Stimulated activated CD8-positive, alpha-beta memory T cell treated with anti-CD3 and anti-CD28 coated beads, Interleukin-2, amount 100 ng/mL, for 1 hour (primary cell): ENCODE measurements at regions not wholly inside any gene's neighbourhood (a gene's known extent, or its start where the extent isn't known, plus 50 kb on each side); places are given as distances from the start of the nearest gene placed in this dataset.
"Not testable (repeated sequence)": the region's sequence is repeated elsewhere in the genome, so short reads cannot be mapped to it uniquely, and the experiment has no call there.

Experiments
- DNase-seq, 2 donors: peaks; one replicate each; pipeline ENCODE4 v3.0.0-alpha.2; 2020; ENCODE audit warnings: low read depth in 2 of 2

DNA sequence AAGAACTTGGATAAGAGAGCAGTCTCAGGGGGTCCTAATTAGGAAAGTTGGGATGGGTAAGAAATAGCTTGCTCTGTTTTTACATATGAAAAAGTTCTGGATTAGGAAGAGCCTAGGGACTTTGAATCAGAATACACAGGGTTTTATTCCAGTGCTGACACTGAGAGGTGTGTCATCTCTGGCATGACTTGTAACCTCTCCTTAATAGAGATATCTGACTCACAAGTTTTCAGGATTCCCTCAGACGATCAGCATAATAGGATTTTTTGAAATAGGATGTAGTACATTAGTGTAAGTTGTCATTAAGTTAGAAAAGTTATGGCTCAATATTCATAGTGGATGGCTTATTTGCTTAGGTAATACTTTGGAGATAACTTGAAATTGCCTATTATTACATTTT is 555.2 kb upstream of the MIR17HG start:
- no peak for DNase-seq

DNA sequence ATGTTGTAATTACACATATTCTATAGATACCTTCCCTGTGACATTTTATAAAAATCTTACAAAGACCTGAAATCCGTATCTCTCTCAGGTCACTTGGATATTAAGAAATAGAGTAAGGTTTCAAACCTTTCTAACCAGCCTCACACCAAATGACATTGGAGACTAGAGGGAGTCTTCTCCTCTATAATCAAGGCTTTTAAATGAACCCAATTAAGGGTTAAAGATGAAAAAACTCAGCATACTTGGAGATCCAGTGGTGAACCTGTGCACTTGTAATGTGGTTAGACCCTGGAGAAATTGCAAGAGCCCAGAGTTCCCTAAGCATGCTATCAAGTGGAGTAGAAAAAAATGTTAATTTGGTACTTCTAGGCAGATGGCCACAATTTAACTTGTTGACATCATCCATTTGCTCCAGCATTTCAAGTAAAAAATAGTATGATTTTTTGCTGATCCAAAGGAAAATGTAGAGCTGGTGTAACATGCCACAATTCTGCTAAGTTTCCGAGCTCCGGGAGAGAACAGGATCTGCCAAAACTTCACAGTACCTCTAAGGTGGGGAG is 554.1 kb upstream of the MIR17HG start:
- no peak for DNase-seq

DNA sequence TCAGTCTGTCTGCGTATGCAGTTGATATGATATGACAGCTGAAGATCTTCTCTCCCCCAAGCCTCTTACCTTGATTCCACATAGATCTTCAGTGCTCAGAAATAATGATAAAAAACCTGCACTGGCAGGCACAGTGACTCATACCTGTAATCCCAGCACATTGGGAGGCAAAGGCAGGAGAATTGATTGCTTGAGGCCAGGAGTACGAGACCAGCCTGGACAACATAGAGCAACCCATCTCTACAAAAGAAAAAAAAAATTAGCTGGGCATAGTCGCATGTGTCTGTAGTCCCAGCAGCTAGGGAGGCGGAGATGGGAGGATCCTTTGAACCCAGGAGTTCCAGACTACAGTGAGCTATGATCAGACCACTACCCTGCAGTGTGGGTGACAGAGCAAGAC is 551.0 kb upstream of the MIR17HG start:
- no peak for DNase-seq

DNA sequence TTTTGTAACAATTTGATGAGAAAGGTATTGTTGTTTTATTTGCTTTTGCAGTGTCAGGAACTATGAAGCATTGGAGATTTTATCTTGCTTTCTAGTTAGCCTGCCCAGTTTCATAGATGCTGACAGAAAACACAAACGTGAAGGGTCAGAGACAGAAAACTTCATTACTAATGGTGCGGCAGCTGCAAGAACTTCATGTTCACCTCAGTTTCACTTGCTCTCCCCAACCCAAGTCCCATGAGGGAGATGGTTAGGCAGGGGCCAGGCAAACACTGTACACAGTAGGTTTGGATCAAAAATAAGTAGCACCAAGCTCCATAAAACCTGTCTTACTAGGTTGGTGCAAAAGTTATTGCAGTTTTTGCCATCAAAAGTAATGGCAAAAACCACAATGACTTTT is 550.2 kb upstream of the MIR17HG start:
- no peak for DNase-seq

DNA sequence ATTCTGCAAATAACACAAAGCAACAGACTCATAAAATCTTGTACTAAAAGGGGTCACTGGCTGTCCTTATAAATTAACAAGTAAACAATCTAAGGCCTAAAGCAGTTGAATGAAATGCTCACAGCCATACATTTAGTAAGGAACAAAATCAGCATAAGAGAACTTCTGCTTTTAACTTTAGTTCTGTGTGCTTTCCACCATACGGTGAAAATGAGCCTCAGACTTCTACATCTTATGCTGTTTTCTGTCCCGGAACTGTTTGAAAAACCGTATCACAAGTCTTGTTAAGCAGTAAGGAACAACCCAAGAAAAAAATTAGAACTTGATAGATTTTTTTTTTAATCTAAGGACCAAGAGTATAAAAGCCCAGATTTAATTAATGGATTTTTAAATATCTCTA is 549.1 kb upstream of the MIR17HG start:
- DNase-seq: no peak

DNA sequence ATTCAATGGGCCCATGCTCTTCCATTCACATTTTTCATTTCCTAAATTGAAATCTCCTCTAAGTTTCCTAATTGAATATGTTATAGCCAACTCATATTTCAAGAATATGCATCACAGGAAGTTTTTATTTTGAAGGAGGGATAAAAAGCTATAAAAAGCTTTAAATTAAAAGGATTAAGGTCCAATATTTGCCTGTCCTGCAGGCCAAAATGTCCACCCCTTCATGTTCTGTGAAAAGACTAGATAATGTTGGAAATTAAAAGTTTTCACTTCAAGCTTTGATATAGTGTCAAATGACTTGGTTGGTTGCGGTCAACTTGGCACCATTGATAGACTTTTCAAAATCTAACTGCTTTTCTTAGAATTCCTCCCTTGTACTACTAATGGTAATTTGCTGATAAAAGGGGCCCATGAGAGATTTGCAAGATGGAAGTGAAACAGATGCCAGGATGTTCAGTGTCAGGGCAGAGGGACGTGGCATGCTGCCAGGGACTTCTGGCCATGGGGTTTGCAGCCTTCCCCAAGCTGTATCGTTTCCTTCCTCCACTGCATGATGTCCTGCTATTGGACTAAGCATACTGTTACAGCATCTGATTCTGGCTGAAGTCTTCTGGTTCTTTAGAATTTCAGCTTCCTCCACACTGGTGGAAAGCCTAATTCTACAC is 547.3 kb upstream of the MIR17HG start:
- DNase-seq: no peak

DNA sequence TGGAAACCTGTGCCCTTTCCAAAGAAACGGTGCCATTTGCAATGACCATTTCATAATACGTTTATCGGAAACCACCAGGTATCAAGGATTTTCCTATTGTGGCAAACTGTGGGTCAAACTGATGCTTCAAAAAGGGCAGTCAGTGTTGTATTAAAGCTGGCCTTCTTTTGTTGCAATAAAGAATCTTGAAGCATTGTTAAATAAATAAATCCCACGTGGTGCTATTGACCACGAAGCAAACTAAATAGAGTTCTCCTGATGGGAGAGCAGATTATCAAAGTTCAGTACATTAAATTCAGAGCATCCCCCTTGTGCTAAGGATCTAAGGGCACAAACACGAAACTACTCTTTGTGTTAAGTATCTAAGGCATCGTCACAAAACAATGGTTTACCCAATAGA is 545.9 kb upstream of the MIR17HG start:
- no peak for DNase-seq

DNA sequence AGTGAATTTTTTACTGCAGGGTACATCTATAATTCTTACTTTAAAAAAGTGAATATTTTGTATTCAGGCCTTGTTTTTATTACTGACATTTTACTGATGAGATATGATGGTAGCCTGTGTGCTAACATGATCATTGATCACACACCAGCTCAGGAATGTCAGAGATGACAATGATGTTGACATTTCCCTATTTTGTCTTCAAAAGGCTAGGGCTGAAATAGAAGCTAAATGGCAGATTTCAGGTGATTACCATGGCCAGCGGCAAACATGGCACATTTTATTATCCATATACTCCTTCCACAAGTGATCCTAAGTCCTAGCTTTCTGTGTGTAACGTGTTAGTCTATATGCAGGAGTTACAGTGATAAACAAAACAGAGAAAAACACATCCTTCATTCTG is 544.3 kb upstream of the MIR17HG start:
- DNase-seq: no peak

DNA sequence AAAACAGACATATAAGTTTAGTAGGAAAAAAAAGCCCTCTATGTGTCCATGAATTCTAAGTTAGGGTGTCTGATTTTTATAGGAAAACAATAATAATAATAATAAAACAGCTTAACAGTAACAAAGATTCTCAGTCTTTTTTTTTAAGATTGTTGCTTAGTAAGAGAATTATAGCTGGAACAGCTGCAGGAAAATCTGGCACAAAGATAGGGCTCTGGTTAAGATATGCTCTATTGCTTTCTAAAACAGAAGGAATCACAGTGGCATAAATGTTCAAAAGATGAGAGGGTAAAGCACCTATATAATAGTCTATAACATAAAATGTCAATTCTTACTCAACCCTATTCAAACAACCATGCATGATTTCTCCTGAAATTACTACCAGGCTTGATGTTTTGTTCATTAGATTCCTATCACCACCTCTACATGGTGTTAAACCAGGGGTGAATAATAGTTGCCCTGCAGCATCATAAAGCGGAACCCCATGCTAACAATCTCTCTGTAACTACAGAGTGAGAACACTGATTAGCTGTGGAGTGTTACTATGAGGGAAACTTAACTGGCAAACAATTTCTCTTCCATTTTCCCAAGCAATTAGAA is 541.4 kb upstream of the MIR17HG start:
- DNase-seq: no peak

DNA sequence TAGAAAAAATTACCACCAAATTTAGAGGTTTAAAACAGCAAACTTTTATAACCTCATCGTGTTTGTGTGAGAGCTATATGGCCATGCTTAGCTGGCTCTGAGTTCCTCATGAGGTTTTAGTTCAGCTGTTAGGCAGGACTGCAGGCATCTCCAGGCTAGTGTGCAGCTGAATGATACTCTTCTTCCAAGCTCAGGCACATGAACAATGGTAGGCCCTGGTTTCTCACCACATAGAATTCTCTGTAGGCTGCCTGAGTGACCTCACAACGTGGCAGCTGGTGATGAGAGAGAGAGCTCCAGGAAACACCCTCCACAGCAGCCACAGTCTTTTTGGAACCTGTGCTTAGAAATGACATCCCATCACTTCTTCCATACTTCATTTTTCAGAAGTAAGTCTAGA is 540.6 kb upstream of the MIR17HG start:
- DNase-seq: no peak

DNA sequence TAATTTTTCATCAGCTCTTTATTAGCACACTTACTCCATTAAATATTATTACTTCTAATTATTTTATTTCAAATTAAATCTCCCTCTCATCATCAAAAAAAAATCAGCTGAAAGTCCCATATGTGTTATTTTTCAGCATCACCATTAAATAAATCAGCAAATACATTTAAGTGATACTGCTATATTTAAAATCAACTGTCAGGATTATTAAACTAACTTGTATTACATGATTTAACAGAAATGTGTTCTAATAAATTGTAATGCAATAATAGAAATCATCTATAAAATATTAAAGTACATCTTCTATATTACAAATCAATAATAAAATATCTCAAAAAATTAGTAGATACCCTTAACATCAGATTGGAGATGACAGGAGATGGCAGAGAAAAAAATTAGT is 538.6 kb upstream of the MIR17HG start:
- DNase-seq: no peak

DNA sequence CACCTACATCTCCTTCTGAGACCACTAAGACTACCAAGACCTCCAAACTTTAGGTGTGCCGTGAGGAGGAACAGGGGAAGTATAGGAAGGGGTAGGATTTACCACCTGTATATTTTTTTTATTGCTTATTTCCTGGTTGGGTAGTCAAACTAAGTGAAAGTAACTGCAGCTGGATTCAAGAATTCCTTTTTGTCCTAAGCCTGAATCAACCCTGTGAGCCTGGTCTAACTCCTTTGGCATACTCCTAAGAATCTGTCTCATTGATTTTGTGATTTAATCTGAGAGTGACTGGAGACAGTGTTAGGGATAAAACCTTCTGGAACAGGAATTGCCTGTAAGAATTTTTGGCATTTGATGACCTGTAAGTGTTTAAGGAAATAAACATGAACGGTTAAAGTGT is 523.5 kb upstream of the MIR17HG start:
- DNase-seq: no peak

DNA sequence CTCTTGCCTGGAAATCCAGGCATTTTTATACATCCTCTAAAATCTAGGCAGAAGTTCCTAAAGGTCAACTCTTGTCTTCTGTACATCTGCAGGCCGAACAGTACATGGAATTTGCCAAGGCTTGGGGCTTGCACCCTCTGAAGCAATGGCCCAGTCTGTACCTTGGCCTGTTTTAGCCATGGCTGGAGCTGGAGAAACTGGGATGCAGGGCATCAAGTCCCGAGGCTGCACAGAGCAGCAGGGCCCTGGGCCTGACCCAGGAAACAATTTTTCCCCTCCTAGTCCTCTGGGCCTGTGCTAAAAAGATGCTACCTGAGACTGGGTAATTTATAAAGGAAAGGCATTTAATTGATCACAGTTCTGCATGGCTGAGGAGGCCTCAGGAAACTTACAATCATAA is 520.8 kb upstream of the MIR17HG start:
- no peak for DNase-seq

DNA sequence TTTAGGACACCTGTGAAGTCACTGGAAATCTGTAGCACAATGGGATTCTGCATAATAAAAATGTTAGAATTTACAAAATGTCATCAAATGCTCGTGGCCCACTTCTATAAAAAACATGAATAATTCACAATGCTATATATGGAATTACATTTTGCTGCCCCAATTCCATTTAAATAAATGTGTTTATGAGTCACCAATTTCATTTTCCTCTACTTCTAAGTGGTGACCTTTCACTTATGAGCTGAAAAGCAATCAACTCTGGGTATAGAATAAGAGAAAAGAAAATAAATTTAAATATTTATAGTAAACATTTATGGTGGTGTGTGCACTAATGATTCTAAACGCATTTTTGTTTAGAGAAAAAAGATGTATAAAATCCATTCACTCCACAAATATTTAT is 516.7 kb upstream of the MIR17HG start:
- DNase-seq: no peak

DNA sequence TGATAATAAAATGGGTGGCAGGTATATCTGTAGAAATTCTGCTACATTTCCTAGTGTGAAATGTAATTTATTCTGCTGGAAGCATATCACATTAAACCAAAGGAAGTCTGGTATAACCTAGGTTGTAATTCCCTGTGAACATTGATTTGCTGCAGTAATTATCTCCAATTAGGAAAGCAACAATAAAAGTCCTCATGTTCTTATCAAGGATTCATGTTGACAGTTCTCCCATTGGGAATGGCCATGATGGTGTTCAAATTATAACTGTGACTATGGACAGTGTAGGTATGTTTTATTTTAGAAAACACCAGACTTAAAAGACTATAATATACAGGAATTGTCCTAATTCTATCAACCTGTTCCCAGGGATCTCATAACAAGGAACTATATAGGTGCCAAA is 513.5 kb upstream of the MIR17HG start:
- DNase-seq: no peak

DNA sequence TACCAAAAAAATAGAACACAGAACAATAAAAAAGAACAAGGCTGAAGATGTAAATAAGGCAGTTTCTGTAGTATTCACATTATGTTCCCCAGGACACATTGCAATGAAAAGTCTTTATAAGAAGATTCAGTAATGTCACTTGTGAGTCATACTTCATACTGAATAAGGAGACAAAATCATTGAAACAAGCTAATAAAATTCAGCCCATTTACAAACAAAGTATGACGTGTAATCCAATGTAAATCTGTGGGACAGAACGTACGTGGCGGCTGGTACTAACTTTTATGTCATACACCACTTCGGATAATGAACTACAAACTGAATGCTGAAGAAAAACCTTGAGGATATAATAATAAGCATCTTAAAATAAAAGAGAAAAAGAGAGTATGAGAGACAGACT is 512.8 kb upstream of the MIR17HG start:
- DNase-seq: no peak

DNA sequence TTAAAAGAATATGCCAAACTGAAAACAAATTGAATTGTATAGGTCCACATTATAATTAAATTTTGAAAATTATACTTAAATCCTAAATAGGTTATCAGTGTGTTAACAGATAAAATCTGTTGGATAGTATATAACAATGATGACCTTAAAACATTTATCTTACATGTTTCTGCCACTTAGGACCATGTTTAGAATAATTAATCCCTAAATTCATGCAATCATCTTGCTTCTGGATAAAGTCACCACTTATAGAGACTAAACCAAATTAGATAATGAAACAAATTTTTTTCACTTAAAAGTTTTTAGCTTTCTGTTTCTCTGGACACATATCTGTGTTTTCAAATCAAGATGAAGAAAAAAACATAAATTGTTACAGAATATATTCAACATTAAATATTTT is 511.7 kb upstream of the MIR17HG start:
- DNase-seq: no peak

DNA sequence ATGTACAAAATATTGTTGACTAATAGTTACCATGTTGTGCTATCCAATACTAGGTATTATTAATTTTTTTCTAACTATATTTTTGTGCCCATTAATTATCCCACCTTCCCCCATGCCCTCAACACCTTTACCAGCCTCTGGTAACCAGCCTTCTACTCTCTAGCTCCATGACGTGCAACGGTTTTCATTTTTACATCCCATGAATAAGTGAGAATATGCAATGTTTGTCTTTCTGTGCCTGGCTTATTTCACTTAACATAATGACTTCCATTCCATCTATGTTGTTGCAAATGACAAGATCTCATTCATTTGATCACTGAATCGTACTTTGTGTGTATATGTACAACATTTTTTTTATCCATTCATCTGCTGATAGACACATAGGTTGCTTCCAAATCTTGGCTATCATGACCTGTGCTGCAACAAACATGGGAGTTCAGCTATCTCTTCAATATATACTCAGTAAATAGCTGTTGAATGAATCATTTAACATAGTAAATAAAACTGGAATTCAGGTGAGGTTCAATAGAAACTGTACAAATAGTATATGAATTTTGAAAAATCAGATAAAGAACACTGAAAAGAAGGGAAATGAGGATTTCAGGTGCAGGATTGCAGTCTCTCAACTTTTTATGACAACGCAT is 509.0 kb upstream of the MIR17HG start:
- DNase-seq: no peak

DNA sequence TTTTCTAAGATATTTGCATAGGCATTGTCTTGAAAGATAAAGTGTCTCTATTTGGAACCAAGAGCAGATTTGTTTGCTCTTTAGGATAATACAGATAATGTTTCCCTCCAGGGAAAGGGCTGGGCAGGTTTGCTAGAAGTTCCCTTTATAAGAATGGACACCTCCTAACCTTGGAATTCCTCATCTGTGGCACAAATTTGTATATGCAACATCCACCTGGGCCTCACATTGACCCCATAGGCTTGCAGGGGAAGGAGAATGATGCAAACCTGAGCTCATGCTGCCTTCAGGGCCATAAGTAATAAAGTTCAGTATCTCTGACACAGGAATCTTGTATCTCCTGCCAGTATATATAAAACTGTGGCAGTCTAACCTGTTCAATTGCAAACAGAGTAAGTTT is 508.4 kb upstream of the MIR17HG start:
- DNase-seq: no peak

DNA sequence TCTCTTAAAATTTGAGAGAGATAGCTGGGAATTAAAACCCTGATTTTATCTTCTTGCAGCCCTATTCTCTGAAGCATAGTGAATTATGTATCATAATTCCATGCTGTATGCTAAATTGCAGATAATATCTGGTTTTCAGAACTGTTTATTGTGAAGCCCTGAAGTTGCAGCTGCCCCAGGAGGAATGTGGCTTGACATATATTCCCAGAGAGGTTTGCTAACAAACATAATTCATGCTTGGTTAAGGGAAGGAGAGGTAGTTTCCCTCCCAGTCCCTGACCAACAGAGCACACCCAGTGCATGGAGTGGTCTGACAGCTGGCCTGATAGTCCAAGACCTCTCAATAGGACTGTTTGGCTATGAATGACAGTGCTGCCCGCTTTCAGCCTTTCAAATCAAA is 500.6 kb upstream of the MIR17HG start:
- no peak for DNase-seq

DNA sequence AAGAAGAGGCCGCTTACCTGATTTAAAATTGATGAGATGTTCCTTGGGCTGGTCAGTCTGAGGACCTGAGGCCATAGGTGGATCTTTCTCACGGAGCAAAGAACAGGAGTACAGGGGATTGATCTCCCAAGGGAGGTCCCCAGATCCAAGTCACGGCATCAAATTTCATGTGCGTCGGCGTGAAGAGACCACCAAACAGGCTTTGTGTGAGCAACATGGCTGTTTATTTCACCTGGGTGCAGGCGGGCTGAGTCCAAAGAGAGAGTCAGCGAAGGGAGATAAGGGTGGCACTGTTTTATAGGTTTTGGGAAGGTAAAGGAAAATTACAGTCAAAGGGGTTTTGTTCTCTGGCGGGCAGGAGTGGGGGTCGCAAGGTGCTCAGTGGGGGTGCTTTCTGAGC is 493.8 kb upstream of the MIR17HG start:
- DNase-seq: not testable (repeated sequence)

DNA sequence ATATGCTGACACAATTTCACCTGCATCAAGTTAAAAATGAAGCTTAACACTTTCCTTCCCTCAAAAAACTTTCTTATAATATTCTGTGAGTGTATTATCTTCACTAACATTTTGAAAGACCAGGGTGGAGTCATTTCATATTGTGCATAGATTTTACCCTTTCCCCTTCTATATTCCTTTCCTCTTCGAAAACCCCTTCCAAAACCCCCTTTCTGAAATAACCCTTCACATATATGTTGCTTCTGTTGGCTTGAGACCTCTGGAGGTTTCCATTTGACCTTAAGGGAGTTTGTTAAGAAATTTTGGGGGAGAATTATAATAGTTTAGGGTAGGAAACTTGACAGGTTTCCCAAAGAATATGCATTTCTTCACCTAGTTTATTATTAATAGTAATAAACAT is 489.6 kb upstream of the MIR17HG start:
- no peak for DNase-seq

DNA sequence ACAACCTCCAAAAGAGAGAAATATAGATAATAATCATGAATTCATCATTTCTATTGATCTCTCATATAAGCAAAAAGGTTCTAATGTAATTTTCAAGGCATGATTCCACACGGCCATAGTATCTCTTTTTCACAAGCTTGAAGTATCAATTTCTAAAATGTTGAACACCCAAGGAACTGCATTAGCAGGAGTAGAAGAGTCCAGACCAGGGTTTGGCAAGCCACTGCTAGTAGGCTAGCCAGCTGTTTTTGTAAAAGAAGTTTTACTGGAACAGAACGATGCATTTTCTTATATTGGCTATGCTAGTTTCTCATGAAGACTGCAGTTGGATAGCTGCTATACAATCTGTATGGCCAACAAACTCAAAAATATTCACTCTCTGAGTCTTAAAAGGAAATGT is 481.5 kb upstream of the MIR17HG start:
- DNase-seq: no peak
